Neural cell (in vitro differentiated cells): ENCODE measurements at regions not wholly inside any gene's neighbourhood (a gene's known extent, or its start where the extent isn't known, plus 50 kb on each side); places are given as distances from the start of the nearest gene placed in this dataset.

ENCODE experiments used
- H2AFZ ChIP-seq: fragments of 200-600, 300-800 bp; sonication (generic), shearing (Covaris generic); 2 replicates; pipeline ENCODE4 v1.6.0; 2014; ENCODE audit warnings: low read depth, mild to moderate bottlenecking, antibody characterized with exemption, low read length, moderate library complexity
- H3F3A ChIP-seq: fragments of 200-600 bp; shearing (Covaris generic); 2 replicates; pipeline ENCODE4 v1.6.1; 2016; ENCODE audit warnings: mild to moderate bottlenecking, moderate library complexity, mixed read lengths, antibody characterized with exemption, low read length; ENCODE audit not compliant: insufficient read depth, poor library complexity, severe bottlenecking
- H3K27ac ChIP-seq: fragments of 200-600, 300-800 bp; sonication (generic), shearing (Covaris generic); 2 replicates; pipeline ENCODE4 v1.5.1; 2014; ENCODE audit warnings: mild to moderate bottlenecking, low read length, moderate library complexity
- H3K27me3 ChIP-seq: fragments of 300-800, 200-600 bp; sonication (generic), shearing (Covaris generic); 2 replicates; pipeline ENCODE4 v1.6.0; 2014; ENCODE audit warnings: mild to moderate bottlenecking, low read depth, low read length, moderate library complexity; ENCODE audit not compliant: insufficient read depth
- H3K36me3 ChIP-seq: fragments of 300-800, 200-600 bp; sonication (generic), shearing (Covaris generic); 2 replicates; pipeline ENCODE4 v1.5.1; 2014; ENCODE audit warnings: mild to moderate bottlenecking, antibody characterized with exemption, low read length, moderate library complexity; ENCODE audit not compliant: insufficient read depth
- H3K4me2 ChIP-seq: fragments of 300-800, 200-600 bp; sonication (generic), shearing (Covaris generic); 2 replicates; pipeline ENCODE4 v1.6.0; 2014; ENCODE audit warnings: mild to moderate bottlenecking, low read length
- H3K4me3 ChIP-seq: fragments of 300-800, 200-600 bp; sonication (generic), shearing (Covaris generic); 2 replicates; pipeline ENCODE4 v1.5.1; 2014; ENCODE audit warnings: mild to moderate bottlenecking, low read length, moderate library complexity
- H3K79me2 ChIP-seq: fragments of 200-600 bp; shearing (Covaris generic); replicated peaks from 2 replicates; pipeline ENCODE4 v1.6.0; 2014; ENCODE audit warnings: mild to moderate bottlenecking, low read length, moderate library complexity; ENCODE audit not compliant: insufficient read depth
- H3K9ac ChIP-seq: fragments of 300-800, 200-600 bp; sonication (generic), shearing (Covaris generic); 2 replicates; pipeline ENCODE4 v1.6.1; 2016; ENCODE audit warnings: mild to moderate bottlenecking, low read length, mixed read lengths
- H3K9me2 ChIP-seq: fragments of 200-600 bp; shearing (Covaris generic); 2 replicates; pipeline ENCODE4 v1.6.1; 2016; ENCODE audit warnings: mild to moderate bottlenecking, low read length, mixed read lengths; ENCODE audit not compliant: insufficient read depth
- H3K9me3 ChIP-seq: fragments of 200-600, 300-800 bp; sonication (generic), shearing (Covaris generic); 2 replicates; pipeline ENCODE4 v1.6.1; 2016; ENCODE audit warnings: mild to moderate bottlenecking, mixed run types, low read length, moderate library complexity, mixed read lengths
- H4K20me1 ChIP-seq: fragments of 200-600 bp; shearing (Covaris generic); 2 replicates; pipeline ENCODE4 v1.6.1; 2016; ENCODE audit warnings: mild to moderate bottlenecking, mixed run types; ENCODE audit not compliant: insufficient read depth
- EP300 ChIP-seq: fragments of 450-650 bp; conservative IDR thresholded peaks from 2 replicates; pipeline ENCODE4 v1.6.1; 2014; ENCODE audit warnings: antibody characterized with exemption, mild to moderate bottlenecking, moderate library complexity; ENCODE audit not compliant: poor library complexity, severe bottlenecking
- EZH2 ChIP-seq: fragments of 200-600, 300-800 bp; shearing (Covaris generic), sonication (generic); IDR thresholded peaks from 2 replicates; pipeline ENCODE4 v1.6.1; 2014; ENCODE audit warnings: antibody characterized with exemption, low read length, borderline replicate concordance, mild to moderate bottlenecking; ENCODE audit not compliant: insufficient read depth, poor library complexity, severe bottlenecking
- MXI1 ChIP-seq: fragments of 450-650 bp; conservative IDR thresholded peaks from 2 replicates; pipeline ENCODE4 v1.6.1; 2014; ENCODE audit warnings: antibody characterized with exemption, mild to moderate bottlenecking; ENCODE audit not compliant: poor library complexity, severe bottlenecking
- POLR2AphosphoS5 ChIP-seq: IDR thresholded peaks from 2 replicates; pipeline ENCODE4 v1.6.1; 2012
- RAD21 ChIP-seq: fragments of 450-650 bp; conservative IDR thresholded peaks from 2 replicates; pipeline ENCODE4 v1.6.1; 2014; ENCODE audit warnings: antibody characterized with exemption, mild to moderate bottlenecking, moderate library complexity
- SMC3 ChIP-seq: fragments of 450-650 bp; conservative IDR thresholded peaks from 2 replicates; pipeline ENCODE4 v1.6.1; 2014; ENCODE audit warnings: antibody characterized with exemption, mild to moderate bottlenecking, moderate library complexity; ENCODE audit not compliant: poor library complexity
- TAF1 ChIP-seq: IDR thresholded peaks from 2 replicates; pipeline ENCODE4 v1.6.1; 2012; ENCODE audit warnings: low read depth
- TF ChIP-seq, protein P1 (sequence below): fragments of 450-650 bp; IDR thresholded peaks from 2 replicates; pipeline ENCODE4 v1.5.1; 2014; ENCODE audit warnings: antibody characterized with exemption, mild to moderate bottlenecking, moderate library complexity; ENCODE audit not compliant: poor library complexity, severe bottlenecking
- TF ChIP-seq, protein P2 (sequence below): IDR thresholded peaks from 2 replicates; pipeline ENCODE4 v1.6.1; 2012; ENCODE audit warnings: borderline replicate concordance

GRCh38 chr7:1321411-1322239 lies 89.0 kb downstream of the UNCX start:
- Histone ChIP-seq H3K27me3 (no peaks in the 10 kb centered on the region), H3K9me2 (no peaks in the 10 kb centered on the region), H2AFZ (no peak overlapping the region), H4K20me1 (no peaks in the 10 kb centered on the region), H3K79me2 (no peaks in the 10 kb centered on the region), H3K4me2 (no peak overlapping the region), H3F3A (no peaks in the 10 kb centered on the region), H3K36me3 (no peaks in the 10 kb centered on the region), H3K4me3 (no peak overlapping the region), H3K9ac (no peak overlapping the region), H3K9me3 (no peaks in the 10 kb centered on the region), H3K27ac (no peak overlapping the region)
- TF ChIP-seq EZH2 (no peak), SMC3 (no peak), POLR2AphosphoS5 (no peak), TAF1 (no peak), RAD21 (no peak), EP300 (no peak), MXI1 (no peak)
- TF ChIP-seq, protein P1, sequence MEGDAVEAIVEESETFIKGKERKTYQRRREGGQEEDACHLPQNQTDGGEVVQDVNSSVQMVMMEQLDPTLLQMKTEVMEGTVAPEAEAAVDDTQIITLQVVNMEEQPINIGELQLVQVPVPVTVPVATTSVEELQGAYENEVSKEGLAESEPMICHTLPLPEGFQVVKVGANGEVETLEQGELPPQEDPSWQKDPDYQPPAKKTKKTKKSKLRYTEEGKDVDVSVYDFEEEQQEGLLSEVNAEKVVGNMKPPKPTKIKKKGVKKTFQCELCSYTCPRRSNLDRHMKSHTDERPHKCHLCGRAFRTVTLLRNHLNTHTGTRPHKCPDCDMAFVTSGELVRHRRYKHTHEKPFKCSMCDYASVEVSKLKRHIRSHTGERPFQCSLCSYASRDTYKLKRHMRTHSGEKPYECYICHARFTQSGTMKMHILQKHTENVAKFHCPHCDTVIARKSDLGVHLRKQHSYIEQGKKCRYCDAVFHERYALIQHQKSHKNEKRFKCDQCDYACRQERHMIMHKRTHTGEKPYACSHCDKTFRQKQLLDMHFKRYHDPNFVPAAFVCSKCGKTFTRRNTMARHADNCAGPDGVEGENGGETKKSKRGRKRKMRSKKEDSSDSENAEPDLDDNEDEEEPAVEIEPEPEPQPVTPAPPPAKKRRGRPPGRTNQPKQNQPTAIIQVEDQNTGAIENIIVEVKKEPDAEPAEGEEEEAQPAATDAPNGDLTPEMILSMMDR, result no peak
- TF ChIP-seq, protein P2, sequence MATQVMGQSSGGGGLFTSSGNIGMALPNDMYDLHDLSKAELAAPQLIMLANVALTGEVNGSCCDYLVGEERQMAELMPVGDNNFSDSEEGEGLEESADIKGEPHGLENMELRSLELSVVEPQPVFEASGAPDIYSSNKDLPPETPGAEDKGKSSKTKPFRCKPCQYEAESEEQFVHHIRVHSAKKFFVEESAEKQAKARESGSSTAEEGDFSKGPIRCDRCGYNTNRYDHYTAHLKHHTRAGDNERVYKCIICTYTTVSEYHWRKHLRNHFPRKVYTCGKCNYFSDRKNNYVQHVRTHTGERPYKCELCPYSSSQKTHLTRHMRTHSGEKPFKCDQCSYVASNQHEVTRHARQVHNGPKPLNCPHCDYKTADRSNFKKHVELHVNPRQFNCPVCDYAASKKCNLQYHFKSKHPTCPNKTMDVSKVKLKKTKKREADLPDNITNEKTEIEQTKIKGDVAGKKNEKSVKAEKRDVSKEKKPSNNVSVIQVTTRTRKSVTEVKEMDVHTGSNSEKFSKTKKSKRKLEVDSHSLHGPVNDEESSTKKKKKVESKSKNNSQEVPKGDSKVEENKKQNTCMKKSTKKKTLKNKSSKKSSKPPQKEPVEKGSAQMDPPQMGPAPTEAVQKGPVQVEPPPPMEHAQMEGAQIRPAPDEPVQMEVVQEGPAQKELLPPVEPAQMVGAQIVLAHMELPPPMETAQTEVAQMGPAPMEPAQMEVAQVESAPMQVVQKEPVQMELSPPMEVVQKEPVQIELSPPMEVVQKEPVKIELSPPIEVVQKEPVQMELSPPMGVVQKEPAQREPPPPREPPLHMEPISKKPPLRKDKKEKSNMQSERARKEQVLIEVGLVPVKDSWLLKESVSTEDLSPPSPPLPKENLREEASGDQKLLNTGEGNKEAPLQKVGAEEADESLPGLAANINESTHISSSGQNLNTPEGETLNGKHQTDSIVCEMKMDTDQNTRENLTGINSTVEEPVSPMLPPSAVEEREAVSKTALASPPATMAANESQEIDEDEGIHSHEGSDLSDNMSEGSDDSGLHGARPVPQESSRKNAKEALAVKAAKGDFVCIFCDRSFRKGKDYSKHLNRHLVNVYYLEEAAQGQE, result no peak

GRCh38 chr7:1322240-1323110 lies 89.8 kb downstream of the UNCX start:
- TF ChIP-seq RAD21, result no peak
- TF ChIP-seq MXI1, result no peak
- TF ChIP-seq, protein P1, result no peak
- TF ChIP-seq EZH2, result no peak
- no peak for TF ChIP-seq SMC3
- no peak for TF ChIP-seq POLR2AphosphoS5
- TF ChIP-seq EP300, result no peak
- Histone ChIP-seq H3K9ac (no peak overlapping the region), H3K27ac (no peak overlapping the region)

More at GRCh38 chr7:1322240-1323110, 89.8 kb downstream of the UNCX start:
- no peaks in the 10 kb centered on the region for H3K9me3 ChIP-seq
- H3K9me2 ChIP-seq, result no peaks in the 10 kb centered on the region
- no peak overlapping the region for H3K4me2 ChIP-seq
- H2AFZ ChIP-seq, result no peak overlapping the region
- no peaks in the 10 kb centered on the region for H3K27me3 ChIP-seq
- no peaks in the 10 kb centered on the region for H3K79me2 ChIP-seq
- no peaks in the 10 kb centered on the region for H4K20me1 ChIP-seq
- no peak overlapping the region for H3K4me3 ChIP-seq
- H3F3A ChIP-seq, result no peaks in the 10 kb centered on the region
- H3K36me3 ChIP-seq, result no peaks in the 10 kb centered on the region
